GM12873 (cell line): ENCODE measurements at regions not wholly inside any gene's neighbourhood (a gene's known extent, or its start where the extent isn't known, plus 50 kb on each side); places are given as distances from the start of the nearest gene placed in this dataset.

Source experiments
- CTCF ChIP-seq: IDR thresholded peaks from 2 replicates; pipeline ENCODE4 v1.5.1; 2012; ENCODE audit warnings: low read depth, mild to moderate bottlenecking, moderate library complexity, low read length, control low read depth; ENCODE audit not compliant: insufficient read depth; ENCODE audit errors: missing control alignments

- no peak for TF ChIP-seq CTCF
These were observed 440.5 kb downstream of the NR2F2 start for GRCh38 chr15:96771035-96771434.

DNA sequence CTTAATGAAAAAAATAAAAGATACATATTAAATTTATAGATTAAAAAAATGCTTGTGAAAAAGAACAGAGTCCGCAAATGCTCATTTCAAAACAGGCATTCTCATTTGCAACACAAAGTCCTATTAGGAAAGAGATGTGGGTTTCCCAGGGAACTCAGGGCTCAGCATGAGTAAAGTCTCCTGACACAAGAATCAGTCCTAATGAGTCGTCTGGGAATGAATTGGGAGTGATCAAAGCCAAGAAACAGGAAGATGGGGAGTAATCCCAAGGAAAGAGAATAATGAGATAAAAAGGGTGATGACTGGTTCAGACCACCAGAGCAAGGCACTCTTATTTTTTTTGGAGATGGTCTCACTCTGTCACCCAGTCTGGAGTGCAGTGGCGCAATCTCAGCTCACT, 443.7 kb downstream of the NR2F2 start:
- no peak for TF ChIP-seq CTCF

DNA sequence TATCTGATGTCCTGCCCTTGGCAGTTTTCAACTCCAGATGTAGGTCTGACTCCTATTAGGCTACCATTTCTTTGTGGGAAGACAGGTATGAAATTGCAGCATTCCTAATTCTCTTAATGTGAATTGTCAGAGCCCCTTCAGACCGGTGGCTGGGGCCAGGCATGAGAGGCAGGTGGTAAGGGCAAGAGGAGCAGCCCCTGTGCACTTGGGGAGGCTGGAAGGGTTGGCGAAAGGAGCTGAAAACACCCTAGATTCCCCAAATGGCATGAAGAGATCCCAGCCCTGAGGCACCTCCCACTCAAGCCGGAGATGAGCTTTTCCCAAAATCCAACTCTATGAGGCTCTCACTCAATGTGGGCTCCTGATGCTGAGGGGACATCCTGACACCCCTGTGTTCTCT, 453.2 kb downstream of the NR2F2 start:
- TF ChIP-seq CTCF: no peak

DNA sequence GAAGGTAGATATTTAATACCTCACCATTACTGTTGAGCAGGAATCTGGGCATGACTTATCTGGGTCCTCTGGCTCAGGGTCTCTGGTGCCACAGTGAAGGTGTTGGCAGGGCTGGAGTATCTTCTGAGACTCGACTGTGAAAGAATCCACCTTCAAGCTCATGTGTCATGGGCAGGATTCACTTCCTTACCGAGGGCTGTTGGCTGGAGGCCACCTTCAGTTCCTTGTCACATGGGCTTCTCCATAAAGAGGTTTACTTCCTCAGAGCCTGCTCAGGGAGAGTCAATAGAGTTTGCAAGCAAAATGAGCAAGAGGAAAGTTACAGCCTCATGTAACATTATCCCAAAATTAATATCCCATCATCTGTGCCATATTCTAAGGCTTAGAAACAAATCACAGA, 459.5 kb downstream of the NR2F2 start:
- TF ChIP-seq CTCF: no peak

DNA sequence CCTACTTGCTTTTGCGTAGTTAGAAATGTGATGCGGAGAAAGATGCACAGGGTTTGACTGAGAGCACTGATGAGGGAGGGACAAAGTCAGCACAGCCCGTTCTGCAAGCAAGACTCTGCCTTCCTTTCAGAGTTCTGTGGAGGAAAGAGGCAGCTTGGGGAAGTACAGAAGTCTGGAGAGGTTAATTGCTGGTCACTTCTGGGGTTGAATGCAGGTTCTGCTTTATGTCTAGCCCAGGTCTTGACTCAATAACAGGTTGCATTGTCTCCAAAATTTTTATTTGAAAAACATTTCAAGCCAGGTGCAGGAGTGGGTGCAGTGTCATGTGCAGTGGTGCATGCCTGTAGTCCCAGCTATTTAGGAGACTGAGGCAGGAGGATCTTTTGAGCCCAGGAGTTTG, 461.7 kb downstream of the NR2F2 start:
- no peak for TF ChIP-seq CTCF

GRCh38 chr15:96796841-96797240, 466.3 kb downstream of the NR2F2 start:
- no peak for TF ChIP-seq CTCF

- no peak for TF ChIP-seq CTCF
These were observed 471.2 kb downstream of the NR2F2 start for GRCh38 chr15:96801576-96802150.

- TF ChIP-seq CTCF: no peak
These were observed 472.2 kb downstream of the NR2F2 start for GRCh38 chr15:96802611-96803255.
